ENCODE measurements at regions not wholly inside any gene's neighbourhood (a gene's known extent, or its start where the extent isn't known, plus 50 kb on each side); places are given as distances from the start of the nearest gene placed in this dataset.

- peaks cover 3% of the 10 kb centered on the region for H3K27me3 Mint-ChIP-seq (ENCODE audit: unreplicated experiment)
- no peak overlapping the region for H3K4me3 Mint-ChIP-seq (ENCODE audit: unreplicated experiment)
- no peaks in the 10 kb centered on the region for H3K9me3 Mint-ChIP-seq (ENCODE audit: unreplicated experiment)
- H3K27ac Mint-ChIP-seq (ENCODE audit: unreplicated experiment) = no peak overlapping the region
- TF ChIP-seq CTCF (IDR thresholded peaks at IDR 0.05; ENCODE audit: unreplicated experiment) = no peak
- peaks cover 2% of the 10 kb centered on the region for H3K4me1 Mint-ChIP-seq (ENCODE audit: unreplicated experiment)
- DNase-seq (ENCODE audit: low spot score) = no peak
- no peaks in the 10 kb centered on the region for H3K36me3 Mint-ChIP-seq (ENCODE audit: low read depth, unreplicated experiment)
Observed at GRCh38 chr4:42344749-42345148, 52.5 kb upstream of the SHISA3 start.

- Mint-ChIP-seq H3K27me3 (ENCODE audit: unreplicated experiment) (peaks cover 1% of the 10 kb centered on the region), H3K4me1 (ENCODE audit: unreplicated experiment) (no peaks in the 10 kb centered on the region)
- no peak for TF ChIP-seq CTCF (IDR thresholded peaks at IDR 0.05; ENCODE audit: unreplicated experiment)
Observed at GRCh38 chr4:42345962-42346544, 51.2 kb upstream of the SHISA3 start.

GRCh38 chr4:42347076-42347475 lies 50.2 kb upstream of the SHISA3 start:
- Mint-ChIP-seq H3K4me3 (ENCODE audit: unreplicated experiment) (no peak overlapping the region), H3K36me3 (ENCODE audit: low read depth, unreplicated experiment) (no peaks in the 10 kb centered on the region), H3K4me1 (ENCODE audit: unreplicated experiment) (no peaks in the 10 kb centered on the region), H3K27ac (ENCODE audit: unreplicated experiment) (no peak overlapping the region), H3K9me3 (ENCODE audit: unreplicated experiment) (no peaks in the 10 kb centered on the region), H3K27me3 (ENCODE audit: unreplicated experiment) (peaks cover 1% of the 10 kb centered on the region)
- no peak for TF ChIP-seq CTCF (IDR thresholded peaks at IDR 0.05; ENCODE audit: unreplicated experiment)
- DNase-seq (ENCODE audit: low spot score) = no peak

More at GRCh38 chr4:42345962-42346544, 51.2 kb upstream of the SHISA3 start:
- Mint-ChIP-seq H3K27ac (ENCODE audit: unreplicated experiment) (no peak overlapping the region), H3K36me3 (ENCODE audit: low read depth, unreplicated experiment) (no peaks in the 10 kb centered on the region), H3K4me3 (ENCODE audit: unreplicated experiment) (no peak overlapping the region), H3K9me3 (ENCODE audit: unreplicated experiment) (no peaks in the 10 kb centered on the region)
- no peak for DNase-seq (ENCODE audit: low spot score)
